Astrocyte (in vitro differentiated cells and primary cell): ENCODE measurements at regions not wholly inside any gene's neighbourhood (a gene's known extent, or its start where the extent isn't known, plus 50 kb on each side); places are given as distances from the start of the nearest gene placed in this dataset.

Source experiments
- DNase-seq: peaks from one replicate; pipeline ENCODE4 v3.0.0-alpha.2; 2010; ENCODE audit warnings: low read depth
- FAIRE-seq: peaks from 2 replicates; lab custom pipeline; 2011; peaks lifted over from hg19 to GRCh38; lab: Jason Lieb, UNC
- H2AFZ ChIP-seq: 2 replicates; pipeline ENCODE4 v1.6.0; 2012; ENCODE audit warnings: low read depth, low read length, inconsistent platforms
- H3K27ac ChIP-seq: 2 replicates; pipeline ENCODE4 v1.5.1; 2011; ENCODE audit warnings: low read depth, low read length, inconsistent platforms
- H3K27me3 ChIP-seq: 2 replicates; pipeline ENCODE4 v1.6.0; 2011; ENCODE audit warnings: low read length, inconsistent platforms; ENCODE audit not compliant: insufficient read depth
- H3K36me3 ChIP-seq: 2 replicates; pipeline ENCODE4 v1.5.1; 2011; ENCODE audit warnings: low read length, inconsistent platforms; ENCODE audit not compliant: insufficient read depth
- H3K4me1 ChIP-seq: 2 replicates; pipeline ENCODE4 v1.5.1; 2011; ENCODE audit warnings: low read length, inconsistent platforms; ENCODE audit not compliant: insufficient read depth
- H3K4me2 ChIP-seq: 2 replicates; pipeline ENCODE4 v1.6.0; 2012; ENCODE audit warnings: low read length, inconsistent platforms
- H3K4me3 ChIP-seq: 2 replicates; pipeline ENCODE4 v1.5.1; 2011; ENCODE audit warnings: low read depth, mild to moderate bottlenecking, low read length, inconsistent platforms; ENCODE audit not compliant: insufficient read depth
- H3K79me2 ChIP-seq: 2 replicates; pipeline ENCODE4 v1.6.0; 2012; ENCODE audit warnings: mild to moderate bottlenecking, low read length, inconsistent platforms; ENCODE audit not compliant: insufficient read depth
- H3K9ac ChIP-seq: 2 replicates; pipeline ENCODE4 v1.6.0; 2012; ENCODE audit warnings: mild to moderate bottlenecking, low read length, inconsistent platforms
- H3K9me3 ChIP-seq: 2 replicates; pipeline ENCODE4 v1.5.1; 2012; ENCODE audit warnings: low read depth, mild to moderate bottlenecking, low read length, inconsistent platforms; ENCODE audit not compliant: insufficient read depth
- H4K20me1 ChIP-seq: 2 replicates; pipeline ENCODE4 v1.6.0; 2012; ENCODE audit warnings: low read length, inconsistent platforms; ENCODE audit not compliant: insufficient read depth
- H3K27ac Mint-ChIP-seq: one replicate; pipeline ENCODE4 v1.8.0; 2021; ENCODE audit warnings: mild to moderate bottlenecking, mixed read lengths; ENCODE audit not compliant: unreplicated experiment
- H3K27me3 Mint-ChIP-seq: one replicate; pipeline ENCODE4 v1.8.0; 2021; ENCODE audit warnings: low read depth, mixed read lengths; ENCODE audit not compliant: unreplicated experiment
- H3K36me3 Mint-ChIP-seq: one replicate; pipeline ENCODE4 v1.8.0; 2021; ENCODE audit warnings: low read depth, mixed read lengths; ENCODE audit not compliant: unreplicated experiment
- H3K4me1 Mint-ChIP-seq: one replicate; pipeline ENCODE4 v1.8.0; 2021; ENCODE audit warnings: low read depth, mixed read lengths; ENCODE audit not compliant: unreplicated experiment
- H3K4me3 Mint-ChIP-seq: one replicate; pipeline ENCODE4 v1.8.0; 2021; ENCODE audit warnings: mild to moderate bottlenecking, moderate library complexity, mixed read lengths; ENCODE audit not compliant: unreplicated experiment
- H3K9me3 Mint-ChIP-seq: one replicate; pipeline ENCODE4 v1.8.0; 2021; ENCODE audit warnings: mild to moderate bottlenecking, mixed read lengths; ENCODE audit not compliant: unreplicated experiment
- CTCF ChIP-seq: IDR thresholded peaks from 2 replicates; pipeline ENCODE4 v1.5.1; 2011; ENCODE audit warnings: low read depth, mild to moderate bottlenecking, inconsistent platforms, low read length, moderate library complexity; ENCODE audit not compliant: insufficient read depth
- EZH2 ChIP-seq: IDR thresholded peaks from 2 replicates; pipeline ENCODE4 v1.6.1; 2012; ENCODE audit warnings: mild to moderate bottlenecking, low read length, inconsistent platforms; ENCODE audit not compliant: insufficient read depth

GRCh38 chr5:174527916-174528540 is 196.4 kb upstream of the MSX2 start:
- no peak overlapping the region for H2AFZ ChIP-seq
- H3K27ac ChIP-seq = no peak overlapping the region
- Mint-ChIP-seq H3K36me3 (no peaks in the 10 kb centered on the region), H3K4me3 (no peak overlapping the region), H3K4me1 (peaks cover 16% of the 10 kb centered on the region), H3K27me3 (no peaks in the 10 kb centered on the region), H3K27ac (no peak overlapping the region), H3K9me3 (no peaks in the 10 kb centered on the region)
- H3K9ac ChIP-seq = no peak overlapping the region
- no peak overlapping the region for H3K4me2 ChIP-seq
- H3K27me3 ChIP-seq = no peaks in the 10 kb centered on the region
- no peaks in the 10 kb centered on the region for H3K79me2 ChIP-seq
- DNase-seq (no peak), FAIRE-seq (no peak)
- no peaks in the 10 kb centered on the region for H3K9me3 ChIP-seq
- H3K4me1 ChIP-seq = peaks cover 18% of the 10 kb centered on the region
- H3K4me3 ChIP-seq = no peak overlapping the region
- TF ChIP-seq EZH2 (no peak), CTCF (no peak)
- no peaks in the 10 kb centered on the region for H4K20me1 ChIP-seq
- no peaks in the 10 kb centered on the region for H3K36me3 ChIP-seq

- no peak for DNase-seq
- Histone ChIP-seq H3K9ac (no peak overlapping the region), H3K79me2 (no peaks in the 10 kb centered on the region), H3K4me2 (no peak overlapping the region), H3K27ac (no peak overlapping the region), H3K36me3 (no peaks in the 10 kb centered on the region), H4K20me1 (no peaks in the 10 kb centered on the region), H3K4me3 (no peak overlapping the region), H3K4me1 (peaks cover 27% of the 10 kb centered on the region), H2AFZ (no peak overlapping the region), H3K27me3 (no peaks in the 10 kb centered on the region), H3K9me3 (no peaks in the 10 kb centered on the region)
- no peaks in the 10 kb centered on the region for H3K9me3 Mint-ChIP-seq
- FAIRE-seq = no peak
- H3K36me3 Mint-ChIP-seq = no peaks in the 10 kb centered on the region
- no peak overlapping the region for H3K4me3 Mint-ChIP-seq
- H3K27me3 Mint-ChIP-seq = no peaks in the 10 kb centered on the region
- H3K27ac Mint-ChIP-seq = no peak overlapping the region
- peaks cover 26% of the 10 kb centered on the region for H3K4me1 Mint-ChIP-seq
- TF ChIP-seq CTCF (no peak), EZH2 (no peak)
Observed at GRCh38 chr5:174528821-174529544, 195.4 kb upstream of the MSX2 start.
